ENCODE measurements at regions not wholly inside any gene's neighbourhood (a gene's known extent, or its start where the extent isn't known, plus 50 kb on each side); places are given as distances from the start of the nearest gene placed in this dataset.

DNA sequence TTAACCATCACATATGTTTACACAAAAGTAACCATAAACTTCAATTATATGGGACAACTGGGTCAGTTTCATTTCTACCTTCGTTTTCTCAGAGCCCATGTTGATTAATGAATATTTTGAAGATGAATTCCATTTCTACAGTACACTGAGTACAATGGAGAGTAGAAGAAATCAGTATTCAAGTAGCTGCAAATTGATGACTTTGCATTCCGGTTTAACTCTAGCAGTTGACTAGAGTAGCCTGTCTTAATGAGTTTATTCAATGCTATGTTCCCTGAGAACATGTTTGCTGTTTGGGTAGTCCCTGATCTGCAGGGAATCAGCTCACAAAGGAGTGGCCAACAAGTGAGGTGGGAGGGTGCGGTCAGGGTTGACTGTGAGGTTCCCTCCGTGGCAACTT is 168.3 kb downstream of the TRIML1 start:
- H3K4me1 ChIP-seq (ENCODE audit: control insufficient read depth in 1 of 2, low read depth in 2 of 2) = peaks cover 0 to 16% of the 10 kb centered on the region in 2 donors
- ATAC-seq (ENCODE audit: insufficient number of reproducible peaks, low FRiP score, low read depth) (no peak), DNase-seq (ENCODE audit: low spot score) (no peak)
- no peaks in the 10 kb centered on the region for H3K27me3 ChIP-seq (replicated peaks; ENCODE audit: insufficient read depth)
- no peaks in the 10 kb centered on the region for H3K9me3 ChIP-seq
- H3K36me3 ChIP-seq = no peaks in the 10 kb centered on the region
- H3K4me3 ChIP-seq = no peak overlapping the region
- H3K27ac ChIP-seq = no peak overlapping the region
- TF ChIP-seq, protein P1, sequence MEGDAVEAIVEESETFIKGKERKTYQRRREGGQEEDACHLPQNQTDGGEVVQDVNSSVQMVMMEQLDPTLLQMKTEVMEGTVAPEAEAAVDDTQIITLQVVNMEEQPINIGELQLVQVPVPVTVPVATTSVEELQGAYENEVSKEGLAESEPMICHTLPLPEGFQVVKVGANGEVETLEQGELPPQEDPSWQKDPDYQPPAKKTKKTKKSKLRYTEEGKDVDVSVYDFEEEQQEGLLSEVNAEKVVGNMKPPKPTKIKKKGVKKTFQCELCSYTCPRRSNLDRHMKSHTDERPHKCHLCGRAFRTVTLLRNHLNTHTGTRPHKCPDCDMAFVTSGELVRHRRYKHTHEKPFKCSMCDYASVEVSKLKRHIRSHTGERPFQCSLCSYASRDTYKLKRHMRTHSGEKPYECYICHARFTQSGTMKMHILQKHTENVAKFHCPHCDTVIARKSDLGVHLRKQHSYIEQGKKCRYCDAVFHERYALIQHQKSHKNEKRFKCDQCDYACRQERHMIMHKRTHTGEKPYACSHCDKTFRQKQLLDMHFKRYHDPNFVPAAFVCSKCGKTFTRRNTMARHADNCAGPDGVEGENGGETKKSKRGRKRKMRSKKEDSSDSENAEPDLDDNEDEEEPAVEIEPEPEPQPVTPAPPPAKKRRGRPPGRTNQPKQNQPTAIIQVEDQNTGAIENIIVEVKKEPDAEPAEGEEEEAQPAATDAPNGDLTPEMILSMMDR (IDR thresholded peaks at IDR 0.05) = no peak

DNA sequence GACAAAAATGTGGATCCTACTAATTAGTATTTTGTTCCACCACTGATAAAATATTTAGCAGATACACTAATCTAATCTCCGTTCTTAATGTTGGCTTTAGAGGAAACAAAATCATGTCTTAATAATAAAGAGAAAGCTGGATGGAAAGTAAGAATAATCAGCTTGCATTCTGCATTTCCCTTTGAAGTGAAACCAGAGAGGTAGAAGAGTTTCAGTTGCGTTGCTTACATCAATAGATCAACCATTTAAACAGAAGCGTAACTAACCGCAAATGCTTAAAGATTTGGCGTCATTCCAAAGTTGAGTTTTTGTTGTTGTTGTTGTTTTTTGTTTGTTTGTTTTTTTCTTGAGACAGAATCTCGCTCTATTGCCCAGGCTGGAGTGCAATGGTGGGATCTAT is 168.9 kb downstream of the TRIML1 start:
- DNase-seq (ENCODE audit: low spot score) (no peak), ATAC-seq (ENCODE audit: insufficient number of reproducible peaks, low FRiP score, low read depth) (no peak)
- H3K27ac ChIP-seq = no peak overlapping the region
- TF ChIP-seq, protein P1 (IDR thresholded peaks at IDR 0.05) = no peak
- H3K9me3 ChIP-seq = no peaks in the 10 kb centered on the region
- H3K36me3 ChIP-seq = no peaks in the 10 kb centered on the region
- H3K4me1 ChIP-seq (ENCODE audit: control insufficient read depth in 1 of 2, low read depth in 2 of 2) = peaks cover 0 to 16% of the 10 kb centered on the region in 2 donors
- H3K4me3 ChIP-seq = no peak overlapping the region
- H3K27me3 ChIP-seq (replicated peaks; ENCODE audit: insufficient read depth) = no peaks in the 10 kb centered on the region

DNA sequence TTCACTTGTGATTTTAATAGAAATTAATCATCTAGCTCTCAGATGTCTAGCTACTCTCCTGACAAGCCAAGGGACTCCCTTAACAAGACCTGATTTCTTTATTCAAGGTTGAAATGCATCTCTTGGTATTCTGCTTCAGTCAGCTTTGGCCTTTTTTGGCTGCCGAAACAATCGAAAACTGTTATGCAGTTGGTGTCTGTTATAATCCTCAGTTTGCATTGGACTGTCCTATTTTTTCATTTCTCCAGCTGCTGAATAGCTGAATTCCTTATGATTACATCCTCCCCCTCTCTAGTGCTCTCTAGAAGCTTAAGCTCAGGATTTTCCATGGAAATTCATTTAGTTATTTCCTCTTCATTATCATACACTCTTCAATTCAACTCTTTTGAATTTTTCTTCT is 177.2 kb downstream of the TRIML1 start:
- TF ChIP-seq, protein P1 (IDR thresholded peaks at IDR 0.05) = no peak
- ATAC-seq (ENCODE audit: insufficient number of reproducible peaks, low FRiP score, low read depth) (no peak), DNase-seq (ENCODE audit: low spot score) (no peak)
- H3K27me3 ChIP-seq (replicated peaks; ENCODE audit: insufficient read depth) = no peaks in the 10 kb centered on the region
- no peak overlapping the region for H3K27ac ChIP-seq
- H3K36me3 ChIP-seq = no peaks in the 10 kb centered on the region
- H3K4me1 ChIP-seq (ENCODE audit: control insufficient read depth in 1 of 2, low read depth in 2 of 2) = no peaks in the 10 kb centered on the region
- no peak overlapping the region for H3K4me3 ChIP-seq
- H3K9me3 ChIP-seq = no peaks in the 10 kb centered on the region

DNA sequence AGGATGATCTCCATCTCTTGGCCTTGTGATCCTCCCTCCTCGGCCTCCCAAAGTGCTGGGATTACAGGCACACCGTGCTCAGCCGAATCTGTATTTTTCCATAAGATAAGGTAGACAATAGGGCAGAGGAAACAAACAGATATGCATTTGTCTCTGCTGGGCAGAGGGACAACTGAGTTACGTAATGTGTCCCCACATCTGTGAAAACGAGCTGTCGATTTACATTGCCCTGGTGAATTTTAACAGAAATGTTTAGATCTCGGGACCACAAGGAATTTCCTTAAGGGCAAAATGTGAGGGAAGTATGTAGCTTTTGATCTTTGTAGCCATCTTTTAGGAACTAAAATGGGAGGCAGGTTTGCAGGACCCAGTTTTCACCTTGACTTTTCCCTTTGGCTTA is 189.7 kb downstream of the TRIML1 start:
- Histone ChIP-seq H3K27ac (no peak overlapping the region), H3K27me3 (replicated peaks; ENCODE audit: insufficient read depth) (no peaks in the 10 kb centered on the region), H3K9me3 (no peaks in the 10 kb centered on the region), H3K4me1 (ENCODE audit: control insufficient read depth in 1 of 2, low read depth in 2 of 2) (peaks cover 8 to 22% of the 10 kb centered on the region in 2 donors), H3K36me3 (no peaks in the 10 kb centered on the region), H3K4me3 (no peak overlapping the region)
- TF ChIP-seq, protein P1 (IDR thresholded peaks at IDR 0.05) = no peak
- DNase-seq (ENCODE audit: low spot score) (no peak), ATAC-seq (ENCODE audit: insufficient number of reproducible peaks, low FRiP score, low read depth) (no peak)

DNA sequence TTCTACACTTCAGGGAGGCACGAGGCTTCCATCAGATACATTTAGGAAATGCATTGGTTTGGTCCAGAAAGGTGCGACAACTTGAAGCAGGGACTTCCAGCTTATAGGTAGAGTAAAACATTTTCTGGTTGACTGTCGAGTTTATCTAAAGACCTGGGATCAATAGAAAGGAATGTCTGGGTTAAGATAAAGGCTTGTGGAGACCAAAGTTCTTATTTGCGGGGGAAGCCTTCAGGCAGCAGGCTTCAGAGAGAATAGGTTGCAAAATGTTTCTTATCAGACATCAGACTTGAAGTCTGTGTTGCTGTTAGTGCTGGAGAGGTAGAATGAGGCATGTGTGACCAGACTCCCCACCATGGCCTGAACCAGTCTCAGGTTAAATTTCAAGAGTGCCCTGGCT is 190.3 kb downstream of the TRIML1 start:
- ATAC-seq (ENCODE audit: insufficient number of reproducible peaks, low FRiP score, low read depth) (no peak), DNase-seq (ENCODE audit: low spot score) (no peak)
- Histone ChIP-seq H3K27ac (no peak overlapping the region), H3K36me3 (no peaks in the 10 kb centered on the region), H3K9me3 (no peaks in the 10 kb centered on the region), H3K4me3 (no peak overlapping the region), H3K27me3 (replicated peaks; ENCODE audit: insufficient read depth) (no peaks in the 10 kb centered on the region), H3K4me1 (ENCODE audit: control insufficient read depth in 1 of 2, low read depth in 2 of 2) (peaks cover 8 to 22% of the 10 kb centered on the region in 2 donors)
- TF ChIP-seq, protein P1 (IDR thresholded peaks at IDR 0.05) = no peak
